GM21529 (cell line): ENCODE measurements at regions not wholly inside any gene's neighbourhood (a gene's known extent, or its start where the extent isn't known, plus 50 kb on each side); places are given as distances from the start of the nearest gene placed in this dataset.

Source experiments
- ATAC-seq: cut with Tn5 transposase; IDR thresholded peaks from one replicate; pipeline ENCODE4 v1.9.1; 2021; ENCODE audit not compliant: unreplicated experiment

DNA sequence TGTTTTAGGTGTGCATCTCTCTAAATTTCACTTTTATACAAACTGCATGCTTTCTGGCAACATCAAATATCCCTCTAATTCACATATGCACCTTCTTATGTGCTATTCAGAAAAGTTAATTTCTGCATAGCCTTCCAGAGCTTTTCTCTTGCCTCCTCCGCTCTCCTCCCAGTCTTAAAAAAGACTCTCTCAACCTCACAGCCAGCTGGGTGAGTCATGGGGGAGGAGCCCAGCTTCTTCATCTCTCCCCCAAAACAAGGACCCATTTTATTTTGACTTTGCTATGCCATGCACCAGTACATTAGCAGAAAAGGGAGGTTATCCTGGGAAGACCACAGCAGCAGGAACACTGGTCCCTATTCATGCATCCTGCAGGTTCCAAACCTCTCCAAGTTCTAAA, 234.4 kb downstream of the KCNA4 start:
- no peak for ATAC-seq

- no peak for ATAC-seq
Observed at GRCh38 chr11:29781268-29781667, 235.6 kb downstream of the KCNA4 start.

- ATAC-seq: no peak
Observed at GRCh38 chr11:29780756-29781155, 236.1 kb downstream of the KCNA4 start.

- no peak for ATAC-seq
Observed at GRCh38 chr11:29773656-29774264, 243.1 kb downstream of the KCNA4 start.

DNA sequence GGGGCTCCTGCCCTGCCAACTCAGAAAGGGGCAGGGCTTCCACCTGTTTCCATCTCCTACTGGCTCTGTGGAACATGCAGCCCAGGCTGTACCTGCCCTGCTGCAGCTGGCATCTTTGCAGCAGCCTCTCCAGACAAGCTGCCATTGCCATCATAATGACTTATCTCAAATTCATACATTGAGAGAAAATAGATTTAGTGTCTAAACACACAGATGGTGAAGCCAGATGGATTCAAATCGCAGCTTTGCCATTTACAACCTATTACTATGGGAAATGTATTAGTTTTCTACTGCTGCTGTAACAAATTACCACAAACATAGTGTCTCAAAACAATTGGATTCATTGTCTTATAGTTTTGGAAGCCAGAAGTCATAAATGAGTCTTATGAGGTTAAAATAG, 260.0 kb downstream of the KCNA4 start:
- ATAC-seq: no peak

GRCh38 chr11:29755474-29755873, 261.4 kb downstream of the KCNA4 start:
- ATAC-seq: no peak

- no peak for ATAC-seq
Observed at GRCh38 chr11:29751618-29752017, 265.2 kb downstream of the KCNA4 start.

GRCh38 chr11:29750392-29750791, 266.4 kb downstream of the KCNA4 start:
- ATAC-seq: no peak

- no peak for ATAC-seq
Observed at GRCh38 chr11:29734287-29734686, 282.5 kb downstream of the KCNA4 start.

DNA sequence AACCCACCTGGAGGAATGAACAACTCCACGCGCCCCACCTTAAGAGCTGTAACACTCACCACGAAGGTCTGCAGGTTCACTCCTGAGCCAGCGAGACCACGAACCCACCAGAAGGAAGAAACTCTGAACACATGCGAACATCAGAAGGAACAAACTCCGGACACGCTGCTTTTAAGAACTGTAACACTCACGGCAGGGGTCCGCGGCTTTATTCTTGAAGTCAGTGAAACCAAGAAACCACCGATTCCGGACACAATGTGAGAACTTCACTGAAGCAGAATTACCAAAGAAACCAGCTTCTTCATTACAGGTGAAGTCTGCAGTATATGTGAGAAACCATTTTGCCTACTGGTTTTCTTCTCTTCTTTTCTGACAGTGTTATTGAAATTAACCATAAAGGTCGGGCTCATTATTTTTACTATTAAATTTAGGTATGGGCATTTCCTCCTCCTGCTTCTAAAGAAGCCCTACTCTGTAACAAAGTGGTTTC, 303.0 kb downstream of the KCNA4 start:
- ATAC-seq: no peak

DNA sequence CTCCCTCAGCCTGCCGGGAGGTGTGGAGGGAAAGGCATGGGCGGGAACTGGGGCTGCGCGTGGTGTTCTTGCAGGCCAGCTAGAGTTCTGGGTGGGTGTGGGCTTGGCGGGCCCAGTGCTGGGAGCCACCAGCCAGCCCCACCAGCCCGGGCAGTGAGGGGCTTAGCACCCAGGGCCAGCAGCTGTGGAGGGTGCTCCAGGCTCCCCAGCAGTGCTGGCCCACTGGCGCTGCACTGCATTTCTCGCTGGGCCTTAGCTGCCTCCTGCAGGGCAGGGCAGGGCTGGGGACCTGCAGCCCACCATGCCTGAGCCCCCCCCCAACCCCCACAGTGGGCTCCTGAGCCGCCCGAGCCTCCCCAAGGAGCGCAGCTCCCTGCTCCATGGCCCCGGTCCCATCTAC, 304.2 kb downstream of the KCNA4 start:
- no peak for ATAC-seq

GRCh38 chr11:29707924-29708323, 308.9 kb downstream of the KCNA4 start:
- no peak for ATAC-seq

DNA sequence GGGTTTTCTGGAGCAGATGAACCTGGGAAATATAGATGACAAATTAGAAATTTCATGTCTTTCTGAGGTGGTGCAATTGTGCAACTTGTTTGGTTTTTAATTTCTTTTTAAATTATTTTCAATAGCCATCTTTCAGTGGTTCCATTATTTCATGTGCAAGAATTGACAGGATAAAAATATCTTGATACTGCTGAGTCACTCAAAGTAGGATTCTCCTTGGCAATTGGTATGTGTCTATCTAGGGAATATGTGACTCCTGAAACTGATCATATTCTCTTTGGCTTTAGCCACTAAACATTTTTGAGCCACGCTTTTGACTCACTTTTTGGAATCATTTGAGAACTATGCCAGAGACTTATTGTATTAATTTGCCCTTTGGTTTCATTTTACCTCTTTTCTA, 331.5 kb downstream of the KCNA4 start:
- ATAC-seq: no peak

DNA sequence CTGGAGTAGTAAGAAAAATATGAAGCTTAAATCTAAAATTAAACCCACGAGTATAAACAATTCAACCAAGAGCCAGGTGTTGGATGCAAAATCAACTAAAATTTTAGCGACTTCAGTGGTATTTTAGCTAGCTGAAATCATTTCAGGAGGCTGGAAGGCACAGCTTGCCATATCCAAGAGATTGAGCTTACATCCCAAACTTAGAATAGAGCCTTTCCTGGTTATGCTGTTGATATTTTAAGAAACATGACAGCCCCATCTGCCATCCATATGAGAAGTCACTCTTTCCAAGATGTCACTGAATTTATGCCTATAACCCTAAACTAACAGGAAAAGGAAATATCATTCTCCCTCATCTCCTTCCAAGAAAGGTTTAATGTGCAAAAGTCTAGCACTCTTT, 334.0 kb downstream of the KCNA4 start:
- no peak for ATAC-seq

- peak; percentile 89 for ATAC-seq
Observed at GRCh38 chr11:29679996-29680395, 336.8 kb downstream of the KCNA4 start.

DNA sequence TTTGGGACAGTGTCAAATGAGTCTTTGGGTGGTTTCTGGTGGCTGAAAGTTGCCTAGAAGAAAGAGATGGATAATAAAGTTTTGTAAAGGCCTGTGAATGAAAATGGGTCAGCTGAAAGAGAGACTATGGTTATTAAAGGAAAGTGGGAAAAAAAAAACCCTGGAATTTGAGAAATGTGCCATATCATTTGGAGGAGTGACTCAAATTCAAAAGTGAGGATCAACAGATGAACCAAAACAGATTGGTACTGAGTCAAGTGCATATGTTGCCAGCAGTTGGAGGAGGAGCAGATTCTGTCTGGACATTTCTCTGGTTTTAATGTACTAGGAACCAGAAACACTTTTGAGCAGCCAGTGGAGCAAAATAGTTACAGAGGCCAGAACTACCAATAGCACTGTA, 339.8 kb downstream of the KCNA4 start:
- ATAC-seq: no peak

DNA sequence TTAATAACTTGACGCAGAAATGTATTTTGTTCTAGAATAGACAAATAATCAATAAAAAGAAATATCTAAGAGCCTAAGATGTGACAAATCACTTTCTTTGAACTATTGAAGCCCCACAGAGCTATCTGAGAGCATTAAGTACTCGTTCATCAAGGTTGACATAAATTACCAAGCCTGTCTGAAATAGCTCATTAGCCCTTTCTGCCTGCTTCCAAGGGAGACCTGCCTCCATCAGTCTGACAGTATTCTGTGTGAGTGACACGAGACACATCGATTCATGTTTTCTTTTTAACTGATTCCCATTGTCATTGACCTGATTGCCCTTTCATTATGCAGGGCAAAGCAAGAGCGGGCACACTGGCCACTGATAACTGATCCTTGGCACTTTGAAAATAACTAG, 347.5 kb downstream of the KCNA4 start:
- no peak for ATAC-seq

- ATAC-seq: no peak
Observed at GRCh38 chr11:29657709-29658108, 359.1 kb downstream of the KCNA4 start.

DNA sequence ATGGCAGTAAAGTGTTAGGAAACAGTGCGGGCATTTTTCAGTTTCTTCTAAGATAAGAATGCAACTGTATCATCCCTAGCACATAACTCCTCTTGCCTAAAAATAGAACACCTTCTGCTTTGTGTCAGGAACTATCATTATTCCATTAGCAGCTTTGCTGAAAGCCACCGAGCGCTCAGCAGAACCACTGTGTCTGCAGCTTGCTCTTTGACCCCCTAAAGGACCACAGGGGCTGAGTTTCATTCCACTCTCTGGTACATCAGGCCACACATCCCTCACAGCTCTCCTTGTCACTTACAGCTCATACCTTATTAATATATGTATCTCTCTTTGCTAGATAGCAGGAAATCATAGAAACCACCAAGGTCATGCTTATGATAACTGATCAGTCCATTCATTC, 360.2 kb downstream of the KCNA4 start:
- ATAC-seq: no peak

DNA sequence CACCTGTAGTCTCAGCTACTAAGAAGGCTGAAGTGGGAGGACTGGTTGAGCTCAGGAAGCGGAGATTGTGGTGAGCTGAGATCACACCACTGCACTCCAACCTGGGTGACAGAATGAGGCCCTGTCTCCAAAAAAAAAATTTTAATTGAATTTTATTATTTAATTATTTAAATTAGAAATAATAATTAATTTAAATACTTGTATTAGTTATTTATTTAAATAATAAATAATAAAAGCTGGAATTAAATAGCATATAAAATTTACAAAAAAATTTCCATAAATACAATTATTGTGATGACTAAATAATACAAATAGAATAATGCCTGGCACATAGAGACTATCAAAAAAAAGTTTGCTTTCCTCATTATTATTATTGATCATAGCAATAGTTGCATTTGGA, 371.5 kb downstream of the KCNA4 start:
- no peak for ATAC-seq

DNA sequence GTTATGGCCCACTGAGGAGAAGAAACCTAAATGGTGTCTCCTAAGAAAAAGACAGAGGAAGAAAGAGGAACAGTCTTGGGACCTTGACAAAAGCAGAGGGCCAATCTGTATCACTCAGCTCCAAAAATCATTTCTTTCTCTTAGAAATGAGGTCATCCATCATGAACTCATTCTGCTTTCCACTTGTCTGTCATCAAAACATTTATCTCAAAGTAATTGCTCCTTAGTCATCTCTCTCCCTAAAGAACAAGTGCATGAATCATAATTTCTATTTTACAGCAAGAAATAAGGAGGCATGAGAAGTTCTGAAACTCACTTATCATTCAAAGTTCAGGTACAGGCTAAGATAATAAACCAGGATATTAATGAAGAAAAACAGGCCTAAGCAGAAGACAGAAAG, 375.6 kb downstream of the KCNA4 start:
- no peak for ATAC-seq

DNA sequence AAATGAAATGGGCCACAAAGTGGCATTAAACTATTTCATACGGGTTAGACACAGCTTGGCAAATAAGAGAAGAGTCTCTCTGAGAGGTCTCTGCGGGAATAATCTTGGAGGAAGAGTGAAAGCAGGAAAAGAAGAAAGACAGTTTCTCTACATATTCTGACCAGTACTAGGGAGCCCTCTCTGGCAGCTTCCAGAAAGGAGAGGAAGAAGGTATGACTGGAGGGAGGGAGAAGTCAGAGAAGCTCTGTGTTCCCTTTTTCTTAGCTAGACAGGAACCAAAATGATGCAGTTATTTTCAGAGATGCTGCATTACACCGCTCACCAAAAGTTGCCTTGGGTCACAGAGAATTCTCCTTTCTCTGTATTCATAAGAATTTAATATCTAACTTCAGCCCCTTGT, 382.1 kb downstream of the KCNA4 start:
- ATAC-seq: no peak

- no peak for ATAC-seq
Observed at GRCh38 chr11:29634244-29634643, 382.6 kb downstream of the KCNA4 start.
